HG03139 (cell line): ENCODE measurements at regions not wholly inside any gene's neighbourhood (a gene's known extent, or its start where the extent isn't known, plus 50 kb on each side); places are given as distances from the start of the nearest gene placed in this dataset.
"Not testable (repeated sequence)": the region's sequence is repeated elsewhere in the genome, so short reads cannot be mapped to it uniquely, and the experiment has no call there.

Experiments used
- ATAC-seq: cut with Tn5 transposase; IDR thresholded peaks from one replicate; pipeline ENCODE4 v1.9.1; 2021; ENCODE audit not compliant: unreplicated experiment

DNA sequence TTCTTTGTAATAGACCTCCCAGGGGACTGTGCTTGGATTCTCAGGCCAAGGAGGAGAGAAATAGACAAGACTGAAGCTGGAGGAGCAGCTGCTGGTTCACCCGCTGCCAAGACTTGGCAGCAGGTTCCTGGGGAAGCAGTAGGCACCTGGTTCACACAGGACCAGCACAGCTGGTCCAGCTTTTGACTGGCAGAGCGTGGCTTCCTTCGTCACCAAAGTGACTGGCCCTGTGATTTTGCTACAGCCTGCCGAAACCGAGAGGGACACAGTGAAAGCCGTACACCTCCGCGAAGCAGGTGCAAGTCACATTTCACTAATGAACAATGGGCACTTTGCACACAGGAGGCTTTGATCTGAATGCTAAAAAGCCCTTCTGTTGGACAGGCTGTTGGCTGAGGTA, 199.0 kb downstream of the RNF144B start:
- ATAC-seq: no peak

DNA sequence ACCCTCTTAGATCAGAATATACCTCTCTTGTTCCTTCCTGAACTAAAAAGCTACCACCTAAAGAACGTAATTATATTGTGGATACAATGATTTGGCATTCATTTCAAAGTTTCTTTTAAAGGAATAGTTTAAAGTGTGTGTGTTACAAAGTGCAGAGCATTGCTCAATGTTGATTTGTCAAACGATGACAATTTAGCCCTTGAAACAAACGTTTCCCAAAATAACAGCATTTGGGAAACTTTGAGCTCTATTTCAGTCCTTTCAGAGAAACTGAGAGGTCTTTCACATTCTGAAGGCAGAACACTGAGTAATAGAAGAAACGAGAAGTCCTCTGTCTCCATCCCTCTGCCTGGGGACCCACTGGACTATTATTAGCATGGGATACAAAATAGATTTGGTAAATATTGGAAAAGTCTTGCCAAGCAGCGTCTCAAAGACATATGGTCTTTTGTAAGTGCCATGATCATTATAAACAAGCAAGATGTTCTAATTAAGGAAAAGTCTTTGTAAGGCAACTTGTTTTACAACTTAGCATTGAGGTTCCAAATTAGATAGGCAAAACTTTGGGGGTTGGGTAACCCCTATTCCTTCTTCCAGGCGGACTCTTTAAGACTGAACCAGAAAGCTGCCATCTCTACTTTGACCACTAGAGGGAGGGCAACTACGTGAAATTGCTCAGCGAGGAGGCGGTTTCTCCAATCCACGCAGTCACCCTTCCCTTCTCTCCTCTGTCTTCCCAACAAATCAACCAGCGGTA, 208.8 kb downstream of the RNF144B start:
- ATAC-seq: peak; percentile 63

- peak; percentile 14 for ATAC-seq
Observed at GRCh38 chr6:18596531-18596835, 209.3 kb downstream of the RNF144B start.

DNA sequence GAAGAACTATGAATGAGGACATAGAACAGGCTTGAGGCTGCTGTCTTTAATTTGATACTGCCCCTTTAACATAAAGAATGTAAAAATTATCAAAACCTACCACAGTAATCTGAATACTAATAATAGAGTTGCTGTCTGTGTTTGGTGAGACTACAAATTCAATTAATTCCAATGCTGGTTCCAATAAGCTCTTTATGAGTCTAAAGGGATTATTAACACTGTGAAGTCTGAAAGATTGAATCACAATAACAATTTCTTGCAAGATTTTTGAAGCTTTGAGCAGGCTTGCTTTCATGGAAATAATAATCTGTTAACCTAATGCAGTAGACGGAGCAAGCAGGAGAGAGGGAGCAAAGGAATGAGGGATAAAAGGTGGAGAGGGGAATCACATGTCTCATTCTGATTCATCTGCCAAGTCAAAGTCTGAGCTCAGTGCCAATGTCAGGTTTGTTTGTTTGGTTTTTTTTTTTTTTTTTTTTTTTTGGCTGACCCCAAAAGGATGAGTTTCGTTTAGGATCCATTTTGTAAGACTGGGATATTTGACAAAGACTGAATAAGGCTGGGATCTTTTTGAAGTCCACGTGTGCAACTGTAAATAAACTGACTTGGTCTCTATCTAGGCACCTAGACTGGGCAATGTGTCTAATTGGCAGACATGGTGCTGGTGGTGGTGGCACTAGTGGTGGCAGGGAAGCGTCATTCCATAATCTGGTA, 211.6 kb downstream of the RNF144B start:
- no peak for ATAC-seq

GRCh38 chr6:18600255-18600654, 213.1 kb downstream of the RNF144B start:
- no peak for ATAC-seq

- no peak for ATAC-seq
Observed at GRCh38 chr6:18601516-18602020, 214.4 kb downstream of the RNF144B start.

DNA sequence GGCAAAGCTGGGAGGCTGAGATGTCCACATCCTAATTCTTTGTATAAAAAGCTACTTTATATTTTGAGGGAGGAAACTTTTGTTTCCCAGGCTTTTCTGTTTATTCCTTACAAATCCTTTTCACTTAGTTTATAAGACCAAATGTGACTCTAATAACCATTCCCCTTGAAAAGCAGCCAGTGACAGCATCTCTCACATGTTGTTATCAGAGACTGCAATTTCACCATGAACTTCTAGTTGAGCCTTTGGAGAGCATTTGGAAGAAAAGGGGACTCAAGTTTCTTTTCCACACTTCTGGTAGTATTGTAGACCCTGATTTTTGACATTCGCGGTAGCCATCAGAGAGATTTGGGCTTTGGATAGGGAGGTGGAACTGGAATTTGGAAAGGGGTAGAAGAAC, 215.8 kb downstream of the RNF144B start:
- ATAC-seq: no peak

DNA sequence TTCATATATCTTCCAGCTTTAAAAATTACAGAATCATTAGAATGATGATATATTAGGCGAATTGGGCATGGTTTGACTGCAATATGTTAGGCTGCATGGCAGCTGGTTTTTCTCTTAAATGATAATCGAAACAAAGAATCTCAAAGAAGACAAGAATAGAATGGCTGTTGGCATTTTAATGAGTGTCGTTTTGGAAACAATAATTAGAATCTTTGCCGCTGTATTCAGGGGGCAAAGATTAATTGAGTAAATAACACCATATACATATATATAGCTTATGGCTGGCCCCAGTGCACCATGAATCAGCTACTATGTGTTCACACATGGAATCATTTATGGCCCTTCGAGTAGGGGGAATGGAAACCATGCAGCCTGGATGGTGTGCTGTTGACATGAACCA, 216.2 kb downstream of the RNF144B start:
- no peak for ATAC-seq

DNA sequence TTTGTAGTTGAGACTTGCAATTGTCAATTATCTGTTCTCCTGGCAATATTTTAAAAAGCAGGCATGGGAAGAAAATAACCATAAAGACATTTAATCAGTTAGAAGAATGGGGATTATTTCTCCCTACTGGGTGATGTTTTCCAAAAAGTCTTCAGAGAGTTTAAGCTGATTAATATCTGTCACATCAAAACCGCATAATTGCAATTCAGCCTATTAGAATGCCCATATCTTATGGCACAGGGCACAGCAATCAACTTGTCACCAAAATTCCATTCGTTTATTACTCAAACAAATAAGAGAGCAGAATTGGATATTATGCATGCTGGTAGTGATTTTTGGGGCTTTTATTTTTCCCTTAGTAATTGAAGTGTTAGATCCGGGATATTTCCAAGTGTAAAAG, 218.7 kb downstream of the RNF144B start:
- ATAC-seq: no peak

- no peak for ATAC-seq
Observed at GRCh38 chr6:18609715-18610114, 222.6 kb downstream of the RNF144B start.

DNA sequence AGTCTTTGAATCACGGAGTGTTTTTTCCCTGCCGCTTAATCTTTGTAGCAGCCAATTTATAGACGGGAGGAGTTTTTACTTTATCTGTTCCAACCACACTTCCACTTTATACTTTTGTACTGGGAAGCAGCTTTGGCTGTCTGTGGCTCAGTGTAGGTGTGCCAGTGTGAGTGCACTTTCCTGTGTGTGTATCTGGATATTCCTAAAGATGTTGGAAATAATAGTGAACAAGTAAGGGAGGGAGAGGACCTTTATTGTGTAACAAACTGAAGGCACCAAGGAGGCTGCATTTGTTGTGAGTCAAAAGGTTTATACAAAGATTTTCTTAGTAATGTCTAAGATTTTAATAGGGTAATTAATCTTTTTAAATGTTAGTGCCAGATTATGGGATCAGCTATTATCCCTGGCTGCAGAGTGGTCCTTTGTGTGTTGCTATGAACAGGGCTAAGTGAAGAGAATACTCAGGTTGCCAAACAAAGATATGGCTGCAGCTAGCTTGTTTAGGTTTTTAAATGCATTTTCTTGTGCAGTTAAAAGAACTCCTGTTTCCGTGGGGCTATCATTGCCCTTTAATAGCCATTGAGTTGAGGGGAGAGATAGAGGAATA, 226.3 kb downstream of the RNF144B start:
- no peak for ATAC-seq

- no peak for ATAC-seq
Observed at GRCh38 chr6:18629571-18629970, 242.4 kb downstream of the RNF144B start.

GRCh38 chr6:18632670-18633410, 245.7 kb downstream of the RNF144B start:
- no peak for ATAC-seq

GRCh38 chr6:18634912-18635311, 247.8 kb downstream of the RNF144B start:
- ATAC-seq: no peak

GRCh38 chr6:18640134-18640533, 253.0 kb downstream of the RNF144B start:
- ATAC-seq: no peak

DNA sequence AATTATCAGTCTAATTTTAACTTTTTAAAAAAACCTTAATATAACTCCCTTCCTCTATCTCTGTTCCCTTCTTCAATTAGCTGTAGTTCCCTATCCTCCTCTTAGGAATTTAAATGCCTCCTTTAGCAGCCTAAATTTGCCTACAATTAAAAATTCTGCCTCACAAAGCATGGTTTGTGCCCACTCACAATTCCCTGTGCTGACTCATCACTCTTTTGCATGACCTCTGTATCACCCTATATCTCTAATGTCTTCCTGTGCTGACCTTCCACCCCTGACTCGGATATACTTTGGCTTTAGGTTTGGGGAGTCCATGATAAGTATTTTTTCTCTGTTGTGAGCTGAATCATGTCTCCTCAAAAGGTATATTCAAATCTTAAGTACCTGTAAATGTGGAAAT, 253.6 kb downstream of the RNF144B start:
- no peak for ATAC-seq

DNA sequence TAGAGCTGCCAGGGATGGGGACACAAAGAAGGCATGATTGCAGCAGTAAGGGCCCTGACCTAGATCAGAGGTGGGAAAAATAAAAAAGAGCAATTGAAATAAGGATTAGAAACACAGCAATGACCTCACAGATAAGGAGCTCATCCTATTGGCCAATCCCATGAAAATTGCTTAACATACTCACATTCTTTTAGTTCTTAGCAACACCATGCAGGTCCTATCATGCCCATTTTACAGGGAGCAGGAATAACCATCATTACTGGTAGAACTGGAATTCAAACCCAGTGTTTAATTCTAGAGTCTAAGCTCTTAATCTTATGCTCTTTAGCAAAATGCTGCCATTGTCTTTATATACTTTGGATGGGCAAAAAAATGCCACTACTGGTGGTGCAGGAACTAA, 267.7 kb downstream of the RNF144B start:
- no peak for ATAC-seq

GRCh38 chr6:18656506-18656905, 269.4 kb downstream of the RNF144B start:
- ATAC-seq: no peak

- not testable (repeated sequence) for ATAC-seq
Observed at GRCh38 chr6:18659994-18660393, 272.8 kb downstream of the RNF144B start.

DNA sequence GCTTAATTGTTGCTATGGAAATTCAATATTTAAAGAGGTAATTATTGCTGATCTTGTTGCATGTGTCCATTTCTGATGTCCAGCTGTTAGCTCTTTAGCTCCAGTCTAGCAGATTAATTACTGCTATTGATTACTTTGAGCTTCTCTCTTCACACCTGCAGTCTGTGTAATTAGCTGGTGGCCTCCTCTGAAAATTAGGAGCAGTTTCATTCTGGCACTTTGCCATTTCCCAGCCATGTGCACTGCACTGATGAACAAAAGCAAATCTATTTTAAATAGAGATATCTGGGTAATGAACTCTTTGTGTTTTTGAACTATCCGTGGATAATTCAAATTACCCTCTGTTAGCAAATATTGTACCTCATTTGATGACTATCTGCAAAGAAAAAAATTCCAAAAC, 275.9 kb downstream of the RNF144B start:
- no peak for ATAC-seq

- no peak for ATAC-seq
Observed at GRCh38 chr6:18664401-18664800, 277.3 kb downstream of the RNF144B start.
